B cell (primary cell): ENCODE measurements at regions not wholly inside any gene's neighbourhood (a gene's known extent, or its start where the extent isn't known, plus 50 kb on each side); places are given as distances from the start of the nearest gene placed in this dataset.

Experiments
- ATAC-seq: fragments of 200-7000 bp; cut with Tn5 transposase; one replicate; pipeline ENCODE4 v1.10.0; 2021; ENCODE audit warnings: low read depth, mild to moderate bottlenecking, moderate number of reproducible peaks, moderate library complexity
- CTCF ChIA-PET: fragments of 350-600 bp; sonication (Branson Sonifier 250); formaldehyde crosslinking; loops from one replicate; lab custom pipeline; 2021; ENCODE audit warnings: antibody characterized with exemption, inconsistent platforms; lab: Charles Lee
- POLR2A ChIA-PET: fragments of 350-600 bp; sonication (Branson Sonifier 250); formaldehyde crosslinking; loops from one replicate; lab custom pipeline; 2021; ENCODE audit warnings: antibody characterized with exemption; lab: Charles Lee
- DNase-seq: peaks from one replicate; pipeline ENCODE4 v3.0.0; 2013
- H2AFZ ChIP-seq: 2 replicates; pipeline ENCODE4 v1.6.1; 2012; ENCODE audit warnings: mild to moderate bottlenecking, low read depth, low read length; ENCODE audit not compliant: insufficient read depth, poor library complexity, severe bottlenecking
- H3K27ac ChIP-seq, 2 donors: 1 replicate in 1 of 2; 2 replicates in 1 of 2; pipeline ENCODE4 v1.5.1; 2012 to 2013; ENCODE audit warnings: low read length in 2 of 2, mild to moderate bottlenecking in 2 of 2, moderate library complexity in 1 of 2
- H3K27me3 ChIP-seq, 4 experiments: fragments of 200-600 bp in 1 of 4; sonication (generic) in 1 of 4; replicated peaks in 1 of 4; 1 replicate in 2 of 4; 2 replicates in 2 of 4; pipeline versions ENCODE4 v1.6.1 to v1.7.0; 2013 to 2016; ENCODE audit warnings: low read length in 3 of 4, mild to moderate bottlenecking in 2 of 4, mixed read lengths in 1 of 4, moderate library complexity in 1 of 4; ENCODE audit not compliant: insufficient read depth in 4 of 4, control insufficient read depth in 3 of 4; ENCODE audit errors: control extremely low read depth in 1 of 4
- H3K36me3 ChIP-seq, 2 experiments: replicated peaks in 1 of 2; 1 replicate in 1 of 2; 2 replicates in 1 of 2; pipeline versions ENCODE4 v1.6.1 to v1.7.1; 2013; ENCODE audit warnings: low read length in 1 of 2; ENCODE audit not compliant: insufficient read depth in 2 of 2, control insufficient read depth in 1 of 2; ENCODE audit errors: control extremely low read depth in 1 of 2, extremely low read depth in 1 of 2
- H3K4me1 ChIP-seq, 2 donors: fragments of 200-600 bp in 1 of 2; sonication (generic) in 1 of 2; 1 replicate in 1 of 2; 2 replicates in 1 of 2; pipeline versions ENCODE4 v1.5.1 to v1.6.1; 2013 to 2017; ENCODE audit warnings: low read length in 2 of 2; ENCODE audit not compliant: control insufficient read depth in 2 of 2, insufficient read depth in 2 of 2
- H3K4me2 ChIP-seq: replicated peaks from 2 replicates; pipeline ENCODE3; 2012; ENCODE audit warnings: mild to moderate bottlenecking, low read depth, low read length; ENCODE audit not compliant: poor library complexity, severe bottlenecking
- H3K4me3 ChIP-seq, 5 experiments: fragments of 200-600 bp in 1 of 5; sonication (generic) in 1 of 5; 1 replicate in 3 of 5; 2 replicates in 2 of 5; pipeline versions ENCODE4 v1.5.1 to v1.7.0; 2011 to 2016; ENCODE audit warnings: low read length in 4 of 5, mild to moderate bottlenecking in 4 of 5, low read depth in 2 of 5, control low read depth in 1 of 5, moderate library complexity in 1 of 5; ENCODE audit not compliant: insufficient read depth in 1 of 5; ENCODE audit errors: control extremely low read depth in 1 of 5, extremely low read depth in 1 of 5
- H3K79me2 ChIP-seq: fragments of 200-600 bp; sonication (generic); one replicate; pipeline ENCODE4 v1.6.0; 2016; ENCODE audit warnings: low read length; ENCODE audit not compliant: control insufficient read depth, insufficient read depth
- H3K9ac ChIP-seq: fragments of 200-600 bp; sonication (generic); 2 replicates; pipeline ENCODE4 v1.6.1; 2017; ENCODE audit warnings: mild to moderate bottlenecking, low read length, moderate library complexity
- H3K9me3 ChIP-seq, 3 donors: one replicate each; pipeline versions ENCODE4 v1.6.1 to v1.7.1; 2013; ENCODE audit warnings: low read length in 2 of 3; ENCODE audit not compliant: control insufficient read depth in 2 of 3, insufficient read depth in 1 of 3; ENCODE audit errors: control extremely low read depth in 1 of 3
- H4K20me1 ChIP-seq: 2 replicates; pipeline ENCODE4 v1.6.0; 2012; ENCODE audit warnings: mild to moderate bottlenecking, low read length; ENCODE audit not compliant: insufficient read depth, control insufficient read depth, poor library complexity, severe bottlenecking
- H3K27ac Mint-ChIP-seq: one replicate; pipeline ENCODE4 v1.8.0; 2021; ENCODE audit warnings: mixed read lengths
- H3K27me3 Mint-ChIP-seq: one replicate; pipeline ENCODE4 v1.8.0; 2021; ENCODE audit warnings: mixed read lengths
- H3K4me1 Mint-ChIP-seq: one replicate; pipeline ENCODE4 v1.8.0; 2021; ENCODE audit warnings: mixed read lengths
- H3K4me3 Mint-ChIP-seq: one replicate; pipeline ENCODE4 v1.8.0; 2021; ENCODE audit warnings: mixed read lengths
- H3K9me3 Mint-ChIP-seq: one replicate; pipeline ENCODE4 v1.8.0; 2022; ENCODE audit warnings: mixed read lengths; ENCODE audit not compliant: insufficient read depth
- EZH2 ChIP-seq: IDR thresholded peaks from 2 replicates; pipeline ENCODE4 v1.6.1; 2012; ENCODE audit warnings: borderline replicate concordance, low read depth, mild to moderate bottlenecking, moderate library complexity, low read length; ENCODE audit not compliant: insufficient read depth, poor library complexity, severe bottlenecking
- WGBS: methylation state at CpG from one replicate; pipeline ENCODE4 v1.1.5; 2013; ENCODE audit warnings: missing lambda C conversion rate; ENCODE audit not compliant: insufficient coverage; 5-methylcytosine and 5-hydroxymethylcytosine counted together
- intact Hi-C: fragments of 100-400 bp; cut with micrococcal nuclease; formaldehyde crosslinking; loops from one replicate; pipeline ENCODE4 v1.10.0; 2022
- TF ChIP-seq, protein P1 (sequence below): fragments of 200-600 bp; IDR thresholded peaks from one replicate; pipeline ENCODE4 v1.8.0; 2022; ENCODE audit warnings: antibody characterized with exemption, mild to moderate bottlenecking

DNA sequence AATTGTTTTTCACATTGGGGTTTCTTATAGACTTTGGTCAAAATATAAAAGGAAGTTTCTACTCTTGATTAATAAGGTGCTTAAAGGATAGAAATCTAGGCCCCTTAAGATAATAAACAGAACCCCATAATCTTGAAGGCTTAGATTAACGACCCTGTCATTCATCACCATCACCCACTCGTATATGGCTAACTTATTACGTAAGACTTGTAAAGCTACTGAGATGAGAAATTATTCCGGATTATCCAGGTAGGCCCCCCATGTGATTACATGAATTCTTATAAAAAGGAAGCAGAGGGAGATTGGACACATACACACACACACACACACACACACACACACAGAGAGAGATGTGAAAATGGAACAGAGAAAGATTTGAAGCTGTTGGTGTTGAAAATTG, 1489.2 kb upstream of the TENM4 start:
- intact Hi-C loops, result no loop called here
- Mint-ChIP-seq H3K4me3 (no peak overlapping the region), H3K27ac (no peak overlapping the region), H3K9me3 (no peaks in the 10 kb centered on the region), H3K27me3 (no peaks in the 10 kb centered on the region), H3K4me1 (no peaks in the 10 kb centered on the region)
- Histone ChIP-seq H3K79me2 (no peaks in the 10 kb centered on the region), H3K27ac (no peak overlapping the region), H3K4me3 (no peak overlapping the region), H3K4me1 (no peaks in the 10 kb centered on the region), H3K27me3 (no peaks in the 10 kb centered on the region), H2AFZ (no peak overlapping the region), H4K20me1 (no peaks in the 10 kb centered on the region), H3K4me2 (no peak overlapping the region), H3K9ac (no peak overlapping the region), H3K36me3 (no peaks in the 10 kb centered on the region), H3K9me3 (no peaks in the 10 kb centered on the region)
- ChIA-PET POLR2A (no interaction called here), CTCF (no interaction called here)
- DNase-seq (no peak), ATAC-seq (no peak)
- no CpG with 5 or more reads among the region's 4 CpGs for WGBS
- TF ChIP-seq, protein P1, sequence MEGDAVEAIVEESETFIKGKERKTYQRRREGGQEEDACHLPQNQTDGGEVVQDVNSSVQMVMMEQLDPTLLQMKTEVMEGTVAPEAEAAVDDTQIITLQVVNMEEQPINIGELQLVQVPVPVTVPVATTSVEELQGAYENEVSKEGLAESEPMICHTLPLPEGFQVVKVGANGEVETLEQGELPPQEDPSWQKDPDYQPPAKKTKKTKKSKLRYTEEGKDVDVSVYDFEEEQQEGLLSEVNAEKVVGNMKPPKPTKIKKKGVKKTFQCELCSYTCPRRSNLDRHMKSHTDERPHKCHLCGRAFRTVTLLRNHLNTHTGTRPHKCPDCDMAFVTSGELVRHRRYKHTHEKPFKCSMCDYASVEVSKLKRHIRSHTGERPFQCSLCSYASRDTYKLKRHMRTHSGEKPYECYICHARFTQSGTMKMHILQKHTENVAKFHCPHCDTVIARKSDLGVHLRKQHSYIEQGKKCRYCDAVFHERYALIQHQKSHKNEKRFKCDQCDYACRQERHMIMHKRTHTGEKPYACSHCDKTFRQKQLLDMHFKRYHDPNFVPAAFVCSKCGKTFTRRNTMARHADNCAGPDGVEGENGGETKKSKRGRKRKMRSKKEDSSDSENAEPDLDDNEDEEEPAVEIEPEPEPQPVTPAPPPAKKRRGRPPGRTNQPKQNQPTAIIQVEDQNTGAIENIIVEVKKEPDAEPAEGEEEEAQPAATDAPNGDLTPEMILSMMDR, result no peak
- no peak for TF ChIP-seq EZH2

DNA sequence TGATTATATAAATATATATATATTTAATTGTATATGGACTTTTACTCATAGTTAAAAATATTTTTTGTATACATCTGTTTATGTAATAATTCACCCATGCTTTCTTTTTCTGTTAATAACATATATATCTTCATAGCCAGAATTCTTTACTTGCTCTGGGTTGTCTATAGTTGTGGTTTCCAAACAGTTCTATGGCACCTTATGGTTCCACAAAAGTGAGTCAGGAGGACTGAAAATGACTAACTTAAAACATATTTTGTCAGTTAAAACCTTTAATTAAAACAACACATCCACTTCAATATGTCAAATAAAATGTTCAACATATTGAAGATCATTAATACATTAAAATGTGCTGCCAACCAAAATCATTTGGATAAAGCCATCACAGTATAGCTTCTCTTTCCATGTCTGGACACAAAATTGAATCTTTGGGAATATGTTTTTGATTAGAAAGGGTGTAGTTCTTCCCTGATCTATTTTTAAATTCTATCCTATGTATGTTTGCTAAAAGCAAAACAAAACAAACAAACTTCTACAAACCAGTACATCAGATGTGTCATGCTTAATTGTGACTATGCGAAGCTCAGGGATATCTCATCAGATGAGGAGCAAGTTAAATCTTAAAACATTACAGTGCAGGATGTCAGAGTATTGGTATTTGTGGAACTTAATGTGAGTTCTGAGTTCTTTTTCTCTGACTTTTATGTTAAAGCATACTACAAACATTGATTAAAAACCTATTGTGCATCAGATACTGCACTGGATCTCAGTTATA, 1488.4 kb upstream of the TENM4 start:
- ATAC-seq (no peak), DNase-seq (no peak)
- no peak overlapping the region for H2AFZ ChIP-seq
- H3K36me3 ChIP-seq, result no peaks in the 10 kb centered on the region
- no peaks in the 10 kb centered on the region for H4K20me1 ChIP-seq
- H3K9me3 ChIP-seq, result no peaks in the 10 kb centered on the region
- Mint-ChIP-seq H3K4me3 (no peak overlapping the region), H3K4me1 (no peaks in the 10 kb centered on the region), H3K9me3 (no peaks in the 10 kb centered on the region), H3K27ac (no peak overlapping the region), H3K27me3 (no peaks in the 10 kb centered on the region)
- no peak overlapping the region for H3K27ac ChIP-seq
- intact Hi-C loops, result no loop called here
- no peaks in the 10 kb centered on the region for H3K4me1 ChIP-seq
- H3K4me2 ChIP-seq, result no peak overlapping the region
- TF ChIP-seq, protein P1, result no peak
- no peak for TF ChIP-seq EZH2
- ChIA-PET POLR2A (no interaction called here), CTCF (no interaction called here)
- H3K27me3 ChIP-seq, result no peaks in the 10 kb centered on the region
- no CpG with 5 or more reads among the region's 1 CpG for WGBS
- H3K9ac ChIP-seq, result no peak overlapping the region
- no peak overlapping the region for H3K4me3 ChIP-seq
- H3K79me2 ChIP-seq, result no peaks in the 10 kb centered on the region
